GM19452 (cell line): ENCODE measurements at regions not wholly inside any gene's neighbourhood (a gene's known extent, or its start where the extent isn't known, plus 50 kb on each side); places are given as distances from the start of the nearest gene placed in this dataset.

ENCODE experiments used
- ATAC-seq: cut with Tn5 transposase; IDR thresholded peaks from one replicate; pipeline ENCODE4 v1.9.1; 2021; ENCODE audit not compliant: unreplicated experiment

DNA sequence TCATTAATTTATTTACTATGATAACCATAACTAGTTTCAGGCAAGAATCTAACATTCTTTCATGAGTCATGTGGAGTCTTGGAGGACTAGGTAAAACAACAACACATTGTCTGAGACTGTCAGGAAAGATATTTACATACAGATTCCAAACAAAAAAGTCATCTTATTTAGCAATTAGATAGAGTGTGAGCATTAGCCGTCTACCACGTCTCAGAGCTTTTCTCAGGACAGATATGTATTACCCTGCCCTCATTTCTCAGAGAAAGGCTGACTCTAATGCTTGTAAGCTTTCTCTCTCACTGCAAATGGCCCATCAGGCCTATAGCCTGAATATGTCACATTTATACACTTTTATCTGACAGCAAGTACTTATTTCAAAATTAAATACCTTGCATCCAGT is 312.1 kb upstream of the PCDH20 start:
- no peak for ATAC-seq

DNA sequence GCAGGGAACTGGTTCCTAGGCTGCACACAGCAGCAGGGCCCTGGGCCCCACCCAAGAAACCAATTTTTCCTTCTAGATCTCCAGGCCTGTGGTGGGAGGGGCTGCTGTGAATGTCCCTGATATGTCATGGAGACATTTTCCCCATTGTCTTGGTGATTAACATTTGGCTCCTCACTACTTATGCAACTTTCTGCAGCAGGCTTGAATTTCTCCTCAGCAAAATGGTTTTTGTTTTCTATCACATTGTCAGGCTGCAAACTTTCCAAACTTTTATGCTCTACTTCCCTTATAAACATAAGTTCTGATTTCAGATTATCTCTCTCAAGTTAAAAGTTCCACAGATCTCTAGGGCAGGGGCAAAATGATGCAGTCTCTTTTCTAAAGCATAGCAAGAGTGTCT is 310.2 kb upstream of the PCDH20 start:
- no peak for ATAC-seq

DNA sequence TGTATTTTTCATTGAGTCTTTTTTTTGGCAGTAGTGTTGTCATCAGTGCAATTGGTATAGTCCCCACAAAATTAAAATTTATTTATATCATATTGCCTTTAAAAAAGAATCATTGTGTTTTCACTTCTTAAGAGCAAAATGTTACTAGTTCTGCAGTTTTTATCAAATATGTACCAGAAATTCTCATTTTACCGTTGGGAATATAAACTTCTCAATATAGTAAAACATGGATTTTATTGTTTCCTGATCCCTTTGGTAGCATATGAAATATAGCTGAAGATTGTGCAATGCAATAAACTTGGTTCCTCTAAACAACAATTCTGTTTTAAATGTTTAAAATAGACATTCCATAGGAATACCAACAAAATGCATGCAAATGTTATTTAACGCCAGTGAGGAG is 306.5 kb upstream of the PCDH20 start:
- ATAC-seq: no peak

DNA sequence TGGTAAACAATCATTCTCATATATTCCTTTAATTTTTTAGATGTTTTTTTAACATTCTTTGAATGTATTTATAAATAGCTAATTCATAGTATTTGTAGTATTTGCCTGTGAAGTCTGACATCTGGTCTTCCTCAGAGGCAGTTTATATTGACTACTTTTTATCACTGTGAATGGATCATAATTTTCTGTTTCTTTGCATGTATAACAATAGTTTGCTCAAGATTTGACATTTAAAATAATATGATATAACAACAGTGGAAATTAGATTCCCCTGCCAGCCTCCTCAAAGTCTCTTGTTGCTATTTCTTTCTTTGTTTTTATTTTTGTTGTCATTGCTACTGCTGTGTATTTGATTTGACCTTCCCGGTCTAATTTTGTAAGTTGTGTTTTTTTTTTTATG is 297.0 kb upstream of the PCDH20 start:
- ATAC-seq: no peak

DNA sequence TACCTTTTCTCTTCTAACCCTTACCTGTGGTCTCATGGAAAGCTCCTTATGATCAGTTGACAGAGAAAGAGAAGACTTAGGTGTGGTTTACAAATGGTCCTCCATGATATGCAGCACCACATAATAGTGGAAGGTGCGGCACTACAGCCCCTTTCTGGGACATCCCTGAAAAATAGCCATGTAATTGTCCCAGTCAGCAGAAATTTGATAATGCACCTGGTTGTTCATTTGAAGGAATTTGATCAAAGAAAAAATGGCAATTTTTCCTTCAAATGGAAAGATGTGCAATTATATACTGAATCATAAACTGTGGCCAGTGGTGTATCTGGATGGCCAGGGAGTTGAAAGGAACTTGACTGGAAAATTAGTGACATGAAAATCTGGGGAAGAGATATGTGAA is 293.6 kb upstream of the PCDH20 start:
- no peak for ATAC-seq

DNA sequence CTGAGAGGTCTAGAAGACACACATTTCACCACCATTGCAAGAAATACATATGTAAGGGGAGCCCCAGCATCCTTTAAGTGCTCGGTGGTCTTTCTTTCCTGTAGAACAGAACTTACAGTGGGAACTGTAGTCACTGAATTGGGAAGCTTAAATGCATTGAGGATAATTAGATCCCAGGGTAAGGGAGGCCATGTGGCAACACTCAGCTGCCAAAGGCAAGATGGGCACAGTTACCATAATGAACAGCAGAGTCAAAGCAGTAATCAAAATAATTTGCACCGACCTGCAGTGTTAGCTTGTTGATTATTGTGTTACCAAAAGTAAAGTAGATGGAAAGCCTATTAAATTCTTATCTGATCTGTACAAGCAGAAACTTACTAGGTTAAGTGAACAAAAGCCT is 291.2 kb upstream of the PCDH20 start:
- ATAC-seq: no peak

DNA sequence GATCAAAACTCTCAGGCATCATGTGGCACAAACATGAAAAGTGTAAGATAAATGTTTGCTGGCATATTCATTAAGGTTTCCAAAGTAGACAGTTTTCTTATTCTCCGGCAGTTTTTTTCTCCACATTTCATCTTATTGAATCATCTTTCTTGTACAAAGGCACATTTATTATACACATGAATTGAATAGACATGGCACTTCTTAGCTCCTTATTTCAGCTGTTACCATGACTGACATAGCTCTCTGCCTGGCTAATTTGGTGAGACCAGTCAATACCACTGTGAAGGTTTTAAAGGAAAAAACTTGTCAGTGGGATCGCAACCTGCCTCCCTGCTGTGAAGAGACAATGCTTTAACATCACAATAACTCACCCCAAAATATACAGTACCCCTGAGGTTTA is 285.0 kb upstream of the PCDH20 start:
- no peak for ATAC-seq

DNA sequence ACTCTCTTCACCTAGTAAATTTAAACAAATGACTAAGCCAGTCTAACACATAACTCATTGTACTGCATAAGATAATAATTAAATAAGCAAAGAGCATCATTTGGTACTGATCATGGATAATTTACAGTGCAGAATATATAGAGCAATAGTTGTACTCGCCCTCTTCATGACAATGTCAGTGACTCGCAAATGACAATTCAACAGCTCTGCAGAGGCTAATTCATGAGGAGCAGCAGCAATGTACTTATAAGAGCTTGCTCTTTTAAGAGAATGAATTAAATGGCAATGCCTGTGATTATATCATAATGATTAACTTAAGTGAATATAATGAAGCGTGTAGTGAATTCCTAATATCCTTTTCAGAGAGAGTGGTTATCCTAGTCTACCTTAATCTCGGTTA is 284.5 kb upstream of the PCDH20 start:
- no peak for ATAC-seq

DNA sequence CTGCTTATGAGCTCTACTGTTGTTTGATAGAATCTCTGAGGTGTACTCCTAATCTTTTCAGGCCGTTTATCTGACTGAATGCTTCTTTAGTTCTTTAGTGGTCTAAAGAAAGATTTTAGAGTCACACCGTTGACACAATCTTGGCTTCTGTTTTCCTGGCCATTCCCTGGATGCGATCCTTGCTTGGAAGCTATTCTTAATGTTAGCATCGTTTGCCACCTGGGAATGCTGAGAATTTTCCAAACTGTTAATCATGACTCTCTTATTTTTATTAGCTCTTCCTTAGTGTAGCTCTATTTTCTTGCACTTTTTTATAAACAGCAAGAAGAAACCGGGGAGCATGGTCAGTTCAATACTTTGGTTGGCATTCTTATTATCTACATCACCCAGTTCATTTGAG is 281.0 kb upstream of the PCDH20 start:
- ATAC-seq: no peak

DNA sequence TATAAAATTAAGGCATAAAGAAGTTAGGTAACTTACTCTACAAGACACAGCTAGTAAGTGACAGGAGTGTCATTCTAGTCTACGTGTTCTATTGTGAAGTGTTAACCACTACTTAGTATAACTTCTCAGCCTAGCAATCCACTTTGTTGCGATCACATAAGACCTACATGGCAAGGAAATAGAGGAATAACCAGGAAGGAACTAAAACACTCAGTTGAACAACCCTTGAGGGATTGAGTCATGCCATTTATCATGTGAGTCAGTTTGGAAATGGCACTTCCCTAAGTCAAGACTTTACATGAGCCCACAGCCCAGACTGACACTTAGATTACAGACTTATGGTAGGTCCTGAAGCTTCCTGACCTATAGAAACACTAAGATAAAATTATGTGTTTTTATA is 279.5 kb upstream of the PCDH20 start:
- ATAC-seq: no peak

DNA sequence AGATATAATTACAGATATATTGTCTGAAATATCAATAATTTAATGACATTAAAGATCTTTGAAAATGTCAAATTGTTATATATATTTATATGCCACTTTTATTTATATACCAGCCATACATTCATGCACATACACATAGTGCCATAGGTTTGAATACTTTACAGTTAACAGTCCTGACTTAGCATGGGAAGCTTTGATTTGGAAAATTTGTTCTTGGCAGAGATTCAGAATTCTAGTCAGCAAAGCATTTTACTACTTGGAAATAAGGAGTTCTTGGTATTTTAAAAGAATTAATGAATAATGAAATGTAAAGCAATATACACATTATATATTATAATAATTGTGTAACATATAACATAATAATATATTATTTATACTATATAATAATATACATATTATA is 277.0 kb upstream of the PCDH20 start:
- no peak for ATAC-seq

DNA sequence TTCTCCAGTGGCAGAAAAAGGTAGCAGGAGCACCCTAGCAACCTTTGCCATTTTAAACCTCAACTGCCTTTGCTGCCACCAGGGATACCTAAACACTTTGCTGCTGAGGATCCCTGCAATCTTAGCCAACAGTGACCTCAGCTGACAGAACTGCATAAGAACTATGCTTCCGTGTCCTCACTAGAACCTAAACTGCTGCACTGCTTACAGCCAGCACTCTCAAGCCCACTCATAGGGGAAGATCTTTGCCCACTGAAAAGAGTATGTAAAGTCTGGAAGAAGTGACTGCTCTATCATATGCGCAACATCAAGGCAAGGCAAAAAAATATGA is 270.0 kb upstream of the PCDH20 start:
- ATAC-seq: no peak

DNA sequence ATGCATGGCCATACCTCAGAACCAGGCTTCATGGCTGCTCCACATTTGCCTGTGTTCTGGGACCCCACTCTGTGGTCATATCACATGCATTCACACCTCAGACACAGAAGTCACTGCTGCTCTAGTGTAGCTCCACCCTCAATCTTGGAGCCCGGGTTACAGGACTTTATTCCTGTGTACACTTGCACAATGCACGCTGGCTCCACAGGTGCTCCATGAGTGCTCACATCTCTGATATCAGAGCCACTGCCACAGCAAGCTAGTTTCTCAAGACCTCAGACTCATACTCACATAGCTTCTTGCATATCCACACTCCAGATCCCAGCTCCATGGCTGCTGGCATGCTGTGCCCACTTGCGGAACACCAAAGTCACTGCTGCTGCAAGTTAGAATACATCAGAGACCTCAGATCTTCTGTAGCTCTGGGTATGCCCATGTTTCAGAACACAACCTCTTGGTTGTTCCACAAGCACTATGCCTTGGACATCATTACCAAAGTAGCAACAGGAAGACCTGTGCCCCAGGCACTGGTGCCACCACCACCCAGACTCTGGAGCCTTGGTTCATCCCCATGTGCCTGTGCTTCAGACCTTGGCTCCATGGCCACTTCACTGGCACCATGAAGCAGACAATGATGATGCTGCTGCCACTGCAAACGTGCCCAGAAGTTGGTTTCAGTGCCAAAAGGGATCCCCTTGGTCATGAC is 269.5 kb upstream of the PCDH20 start:
- ATAC-seq: no peak

DNA sequence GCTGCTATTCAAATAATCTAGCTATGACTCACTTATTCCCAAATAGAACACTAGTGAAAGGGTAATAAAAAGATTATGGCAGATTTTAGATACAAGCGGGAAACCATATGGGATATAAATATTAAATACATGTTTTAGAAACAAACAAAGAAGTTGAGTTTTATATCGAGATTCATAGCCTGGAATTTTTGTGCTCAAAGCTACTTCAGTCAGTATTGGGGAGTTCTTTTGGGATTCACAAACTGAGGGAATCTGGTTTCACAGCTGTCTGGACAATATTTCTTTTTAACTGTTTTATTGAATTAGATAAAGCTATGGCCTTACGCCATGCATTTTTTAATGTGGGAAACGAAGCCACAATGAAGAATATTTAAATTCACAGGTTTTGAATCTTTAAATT is 257.1 kb upstream of the PCDH20 start:
- ATAC-seq: no peak

DNA sequence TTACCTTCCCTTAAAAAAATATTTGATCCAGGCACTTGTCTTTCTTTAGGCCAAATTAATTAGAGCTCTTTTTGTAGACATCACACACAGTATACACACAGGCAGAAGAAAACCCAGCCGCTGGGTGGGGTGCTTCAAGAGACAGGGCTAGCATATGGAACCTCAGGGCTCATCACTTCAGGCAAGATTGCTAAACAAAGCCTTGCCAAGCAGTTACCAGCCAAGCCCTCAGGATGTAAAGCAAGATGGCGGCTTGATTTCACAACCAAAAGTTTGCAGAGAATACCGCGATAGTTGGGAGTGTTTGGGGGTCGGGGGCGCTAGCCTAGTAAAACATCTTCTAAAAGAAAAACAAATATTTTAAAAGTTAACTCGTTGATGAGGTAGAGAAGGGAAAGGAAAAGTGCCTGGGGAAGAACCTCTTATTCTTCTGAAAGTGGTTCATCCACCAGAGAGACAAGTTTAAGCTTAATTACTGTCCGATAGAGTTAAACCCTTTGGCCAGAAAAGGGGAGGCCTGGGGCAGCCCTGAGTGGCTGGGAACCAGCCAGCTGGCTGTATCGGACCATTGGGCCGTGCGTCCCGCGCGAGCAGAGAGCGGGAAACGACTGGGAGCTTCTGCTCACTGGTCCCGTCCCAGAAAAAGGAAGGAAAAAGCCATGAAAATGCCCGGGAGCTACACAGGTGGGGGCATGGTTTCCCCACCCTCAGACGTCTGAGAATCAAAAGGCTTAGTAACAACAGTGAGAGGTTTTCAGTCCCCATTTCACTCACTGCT is 254.9 kb upstream of the PCDH20 start:
- ATAC-seq: no peak

DNA sequence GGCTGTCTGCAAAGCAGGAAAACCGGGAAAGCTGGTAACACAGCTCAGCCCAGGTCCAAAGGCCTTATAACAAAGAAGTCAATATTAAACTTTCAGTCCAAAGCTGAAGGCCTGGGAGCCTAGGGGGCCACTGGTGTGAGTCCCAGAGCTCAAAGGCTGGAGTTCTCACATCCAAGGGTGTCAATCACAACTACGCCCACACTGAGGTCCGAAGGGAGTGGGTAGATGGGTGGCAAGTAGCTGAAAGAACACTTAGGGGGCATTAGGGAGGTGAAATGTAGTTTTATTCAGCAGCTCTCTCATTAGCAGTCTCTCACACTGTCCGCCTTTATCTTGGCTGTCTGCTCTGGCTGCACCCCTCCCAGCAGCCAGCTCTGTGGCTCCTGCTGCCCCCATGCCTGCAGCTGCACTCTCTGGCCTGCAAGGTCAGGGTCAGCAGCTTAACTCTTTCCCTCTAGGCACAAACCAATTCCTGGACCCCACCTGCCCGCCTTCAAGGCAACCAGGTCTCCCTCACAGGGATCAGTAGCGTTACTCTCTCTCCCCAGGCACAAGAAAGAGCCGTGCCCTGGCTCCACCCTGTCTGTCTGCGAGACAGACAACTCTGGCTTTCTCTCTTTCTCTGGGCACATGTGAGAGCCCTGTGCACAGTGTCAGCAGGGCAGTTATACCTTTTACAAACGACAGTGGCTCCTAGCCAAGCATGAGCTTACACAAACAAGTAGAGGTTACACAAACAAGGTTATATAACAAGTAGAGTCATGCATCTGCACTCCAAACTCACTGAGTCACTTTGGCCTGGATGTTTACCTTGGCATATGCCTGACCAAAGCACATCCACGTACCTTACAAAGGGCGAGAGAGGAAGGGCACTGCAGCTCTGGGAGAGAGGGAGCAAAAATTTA is 249.4 kb upstream of the PCDH20 start:
- ATAC-seq: no peak

DNA sequence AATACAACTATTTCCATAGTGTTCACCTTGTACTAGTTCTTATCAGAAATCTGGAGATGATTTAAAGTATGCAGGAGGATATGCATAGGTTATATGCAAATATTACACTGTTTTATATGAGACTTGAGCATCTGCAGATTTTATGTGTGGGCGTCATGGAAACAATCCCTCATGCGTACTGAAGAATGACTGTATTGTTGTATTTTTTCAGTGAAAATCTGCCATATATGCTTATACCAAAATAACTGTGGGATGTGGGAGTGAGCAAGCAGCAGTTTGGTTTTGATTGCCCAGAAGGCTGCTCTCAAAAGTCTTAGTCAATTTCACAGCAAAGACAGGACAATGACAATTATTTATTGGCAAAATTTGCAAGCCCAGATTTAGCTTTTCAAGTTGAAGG is 238.8 kb upstream of the PCDH20 start:
- ATAC-seq: no peak

DNA sequence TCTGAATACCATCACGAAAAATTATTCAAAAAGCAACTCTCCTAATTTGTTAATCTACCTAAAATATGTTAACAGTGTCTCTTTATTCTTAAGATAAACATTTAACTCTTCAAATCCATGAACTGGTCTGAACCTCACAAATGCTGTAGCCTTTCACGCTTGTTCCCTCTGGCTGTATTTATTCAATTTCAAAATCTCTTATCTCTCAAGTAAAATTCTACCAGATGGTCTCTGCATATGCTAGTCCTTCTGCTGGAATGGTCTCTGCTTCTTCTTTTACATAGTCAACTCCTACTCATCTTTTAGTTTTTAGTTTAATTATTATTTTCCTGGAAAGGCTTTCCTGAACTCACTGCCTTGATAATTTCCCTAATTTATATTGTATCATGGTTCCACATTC is 232.9 kb upstream of the PCDH20 start:
- ATAC-seq: no peak

DNA sequence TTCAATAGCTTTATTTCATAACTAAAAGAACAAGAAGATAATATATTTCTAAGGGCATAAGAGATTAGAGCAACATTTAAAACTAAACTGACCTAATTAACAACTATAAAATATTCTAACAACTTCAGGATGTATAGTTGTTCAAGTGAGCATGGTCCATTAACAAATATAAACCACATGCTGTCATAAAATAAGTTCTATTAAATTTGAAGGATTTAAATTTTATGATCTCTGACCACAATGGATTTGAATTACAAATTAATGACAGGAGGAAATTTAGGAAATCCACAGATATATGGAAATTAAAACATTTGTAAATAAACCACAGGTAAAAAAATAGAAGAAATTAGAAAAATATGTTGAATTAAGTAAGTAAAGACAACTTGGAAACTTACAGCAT is 196.5 kb upstream of the PCDH20 start:
- no peak for ATAC-seq

DNA sequence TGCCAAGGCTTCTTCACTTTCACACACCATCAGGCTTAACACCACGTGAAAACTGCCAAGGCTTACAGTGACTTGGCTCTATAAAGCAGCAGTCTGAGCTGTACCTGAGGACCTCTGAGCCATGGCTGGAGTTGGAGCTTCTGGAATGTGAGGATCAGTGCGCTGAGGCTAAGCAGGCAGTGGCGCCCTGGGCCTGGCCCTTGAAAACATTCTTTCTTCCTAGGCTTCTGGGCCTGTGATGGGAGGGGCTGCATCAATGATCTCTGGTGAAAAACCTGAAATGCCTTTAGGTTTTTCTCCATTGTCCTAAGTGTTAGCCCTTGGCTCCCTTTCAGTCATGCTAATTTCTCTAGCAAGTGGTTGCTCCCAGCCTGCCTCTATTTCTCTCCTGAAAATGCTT is 192.5 kb upstream of the PCDH20 start:
- ATAC-seq: no peak

DNA sequence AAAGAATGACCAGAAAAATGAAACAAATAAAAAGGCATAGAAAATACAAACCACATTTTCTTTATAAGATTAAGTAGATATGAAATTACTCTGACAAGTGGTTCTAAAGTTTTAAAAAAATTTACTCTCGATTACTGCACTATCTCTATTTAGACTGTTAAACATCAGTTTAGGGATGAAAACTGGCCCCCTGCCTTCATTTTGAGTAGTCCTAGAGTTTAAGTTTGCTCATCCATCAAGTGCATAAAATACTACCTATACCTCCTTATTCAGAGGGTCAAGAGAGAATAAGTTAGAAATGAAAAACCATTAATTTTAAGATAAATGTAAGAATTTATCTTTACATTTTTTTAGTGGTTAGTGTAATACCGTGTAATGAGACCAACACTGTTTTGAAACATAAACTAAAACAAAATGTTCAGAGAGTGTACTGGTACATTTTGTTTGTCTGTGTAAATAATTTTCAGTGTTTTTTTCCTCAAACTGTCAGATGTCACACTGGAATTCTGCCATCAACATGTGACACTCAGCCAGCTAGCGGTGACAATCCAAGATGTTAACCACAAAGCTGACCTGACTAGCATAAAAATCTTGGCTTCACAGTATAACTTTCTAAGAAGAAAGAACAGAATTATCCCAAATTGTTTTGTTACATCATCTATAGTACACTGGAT is 184.8 kb upstream of the PCDH20 start:
- ATAC-seq: no peak
